Activated T-helper 2 cell treated with anti-CD3 and anti-CD28 coated beads, Interferon-gamma antibody, Interleukin-2, Interleukin-4, amounts not matched to agents 10 μg/mL and 5 μg/mL and 100 μg/mL, durations not matched to agents 14 hours and 24 hours and 36 hours (primary cell): ENCODE measurements at regions not wholly inside any gene's neighbourhood (a gene's known extent, or its start where the extent isn't known, plus 50 kb on each side); places are given as distances from the start of the nearest gene placed in this dataset.

Experiments
- DNase-seq: peaks from one replicate; pipeline ENCODE4 v3.0.0; 2021; ENCODE audit warnings: low spot score
- H3K27ac Mint-ChIP-seq: one replicate; pipeline ENCODE4 v1.8.0; 2021; ENCODE audit warnings: mixed read lengths
- H3K27me3 Mint-ChIP-seq: one replicate; pipeline ENCODE4 v1.8.0; 2021; ENCODE audit warnings: low read depth, mixed read lengths
- H3K36me3 Mint-ChIP-seq: one replicate; pipeline ENCODE4 v1.8.0; 2021; ENCODE audit warnings: low read depth, mixed read lengths
- H3K4me1 Mint-ChIP-seq: one replicate; pipeline ENCODE4 v1.8.0; 2021; ENCODE audit warnings: low read depth, mixed read lengths
- H3K4me3 Mint-ChIP-seq: one replicate; pipeline ENCODE4 v1.8.0; 2021; ENCODE audit warnings: low read depth, mild to moderate bottlenecking, moderate library complexity, mixed read lengths
- H3K9me3 Mint-ChIP-seq: one replicate; pipeline ENCODE4 v1.8.0; 2021; ENCODE audit warnings: mixed read lengths
- intact Hi-C: fragments of 100-400 bp; cut with micrococcal nuclease; formaldehyde crosslinking; loops from one replicate; pipeline ENCODE4 v1.15.1; 2023

DNA sequence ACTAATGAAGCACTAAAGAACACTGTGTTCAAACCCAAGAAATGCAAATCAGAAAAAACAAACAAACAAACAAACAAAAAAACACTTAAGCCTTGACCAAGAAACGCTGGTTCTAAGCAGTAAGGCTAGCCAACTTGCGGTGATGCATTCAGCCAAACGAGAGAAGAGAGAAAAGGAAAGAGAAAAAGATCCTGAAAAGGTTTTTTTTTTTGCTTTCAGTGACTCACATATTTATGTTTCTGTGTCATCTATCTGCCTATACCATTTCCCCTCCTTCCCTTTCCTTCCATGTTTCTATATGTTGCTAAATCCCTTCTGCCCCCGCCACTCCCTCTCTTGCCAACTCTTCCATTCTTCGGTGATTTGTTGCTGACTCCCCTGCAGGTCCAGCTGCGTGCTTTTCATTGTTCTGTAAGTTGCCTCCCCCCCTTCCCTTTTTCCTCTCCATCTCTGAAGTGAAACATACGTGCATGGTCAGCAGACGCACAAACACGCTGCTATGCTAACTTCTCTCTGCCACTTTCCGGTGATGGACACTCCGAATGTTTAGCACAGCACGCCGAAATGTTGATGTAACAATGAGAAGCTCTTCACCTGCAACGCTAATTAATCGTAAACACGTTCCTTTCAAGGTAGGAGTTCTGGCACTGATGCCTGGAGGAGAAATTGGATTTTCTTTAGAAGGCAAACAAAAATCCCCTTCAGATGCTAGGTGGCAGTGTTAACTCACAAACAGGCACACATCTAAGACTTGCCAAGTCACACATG is 154.4 kb downstream of the TUSC7 start:
- Mint-ChIP-seq H3K4me3 (no peak overlapping the region), H3K36me3 (no peaks in the 10 kb centered on the region), H3K27me3 (no peaks in the 10 kb centered on the region), H3K4me1 (no peaks in the 10 kb centered on the region), H3K9me3 (no peaks in the 10 kb centered on the region), H3K27ac (no peak overlapping the region)
- no peak for DNase-seq
- intact Hi-C loops = no loop called here

DNA sequence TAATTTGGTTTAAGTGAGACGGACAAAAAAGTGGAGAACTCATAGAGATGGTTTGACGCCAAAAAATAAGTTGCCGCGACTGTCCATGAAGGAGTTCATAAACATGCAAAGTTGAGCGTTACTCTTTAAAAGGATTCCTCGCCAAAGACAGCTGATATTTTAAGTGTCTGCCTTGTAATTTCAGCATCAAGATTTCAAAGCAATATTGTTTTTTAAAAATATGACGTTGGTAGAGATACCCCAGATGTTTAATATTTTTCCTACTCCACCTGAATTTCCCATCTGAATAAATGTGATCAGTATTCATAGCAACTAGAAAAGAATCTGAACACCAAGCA is 155.0 kb downstream of the TUSC7 start:
- Mint-ChIP-seq H3K27me3 (no peaks in the 10 kb centered on the region), H3K4me3 (no peak overlapping the region)

DNA sequence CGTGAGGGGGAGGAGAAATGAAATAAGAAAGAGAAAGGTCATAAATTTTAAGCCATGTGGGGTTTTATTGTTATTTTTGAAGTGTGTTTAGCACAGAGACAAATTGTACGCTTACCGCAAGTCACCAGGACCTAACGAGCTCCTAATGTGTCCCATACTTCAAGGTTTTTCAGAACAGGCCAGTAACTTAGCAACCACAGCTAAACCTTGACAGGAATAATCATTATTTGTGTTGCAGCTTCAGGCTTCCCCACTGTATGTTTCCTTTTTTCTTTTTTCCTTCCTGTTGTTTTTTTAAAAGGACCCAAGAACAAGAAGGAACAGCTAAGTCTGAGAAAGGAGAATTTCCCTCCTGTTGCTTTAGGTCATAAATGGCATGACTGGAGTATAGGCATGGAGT is 160.8 kb downstream of the TUSC7 start:
- Mint-ChIP-seq H3K4me3 (no peak overlapping the region), H3K9me3 (peaks cover 4% of the 10 kb centered on the region), H3K27ac (no peak overlapping the region), H3K36me3 (no peaks in the 10 kb centered on the region), H3K27me3 (no peaks in the 10 kb centered on the region), H3K4me1 (no peaks in the 10 kb centered on the region)
- intact Hi-C loops = no loop called here
- DNase-seq = no peak

More for the DNA sequence above, 155.0 kb downstream of the TUSC7 start:
- no peaks in the 10 kb centered on the region for H3K9me3 Mint-ChIP-seq
- intact Hi-C loops = no loop called here
- no peak for DNase-seq
- H3K27ac Mint-ChIP-seq = no peak overlapping the region
- no peaks in the 10 kb centered on the region for H3K36me3 Mint-ChIP-seq
- H3K4me1 Mint-ChIP-seq = no peaks in the 10 kb centered on the region

DNA sequence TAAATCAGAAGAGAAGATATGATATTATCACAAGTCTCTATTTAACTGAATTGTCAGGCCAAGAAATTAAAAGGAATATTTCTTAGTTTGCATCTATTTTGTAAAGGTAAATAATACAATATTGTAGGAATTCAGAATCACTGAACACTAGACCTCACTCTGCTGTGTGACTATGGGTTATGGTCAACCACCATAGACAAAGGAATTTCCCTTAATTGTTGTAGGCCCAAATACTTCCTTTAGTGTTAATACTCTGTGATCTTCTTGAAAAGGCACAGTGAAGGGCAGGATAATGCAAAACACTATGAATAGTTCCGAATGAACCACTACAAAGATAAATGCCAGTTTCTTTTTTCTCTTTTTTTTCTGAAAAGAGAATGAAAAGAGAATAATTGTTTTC is 162.3 kb downstream of the TUSC7 start:
- no peaks in the 10 kb centered on the region for H3K4me1 Mint-ChIP-seq
- H3K4me3 Mint-ChIP-seq = no peak overlapping the region
- no peak overlapping the region for H3K27ac Mint-ChIP-seq
- H3K9me3 Mint-ChIP-seq = peaks cover 4% of the 10 kb centered on the region
- H3K27me3 Mint-ChIP-seq = no peaks in the 10 kb centered on the region
- DNase-seq = no peak
- no peaks in the 10 kb centered on the region for H3K36me3 Mint-ChIP-seq
- intact Hi-C loops = no loop called here

DNA sequence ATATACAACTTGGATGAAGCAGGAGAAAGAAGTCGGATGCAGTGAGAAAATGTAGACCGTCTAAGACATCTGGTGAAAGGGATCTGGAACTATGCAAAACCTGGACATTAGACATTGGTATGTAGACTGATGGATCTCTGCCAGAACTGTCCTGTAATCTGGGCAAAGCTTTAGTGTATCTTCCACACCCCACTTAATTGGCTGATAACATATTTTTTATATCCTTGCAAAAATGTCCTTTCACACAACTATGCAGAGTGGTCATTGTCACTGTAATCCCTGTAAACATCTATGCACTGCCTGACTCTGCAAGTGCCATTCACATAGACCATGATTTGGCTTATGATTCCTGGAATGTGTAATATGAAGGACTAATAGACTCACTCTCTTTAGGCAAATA is 163.1 kb downstream of the TUSC7 start:
- no peak for DNase-seq
- Mint-ChIP-seq H3K27me3 (no peaks in the 10 kb centered on the region), H3K36me3 (no peaks in the 10 kb centered on the region), H3K9me3 (peaks cover 4% of the 10 kb centered on the region), H3K4me1 (no peaks in the 10 kb centered on the region), H3K4me3 (no peak overlapping the region), H3K27ac (no peak overlapping the region)
- intact Hi-C loops = no loop called here

DNA sequence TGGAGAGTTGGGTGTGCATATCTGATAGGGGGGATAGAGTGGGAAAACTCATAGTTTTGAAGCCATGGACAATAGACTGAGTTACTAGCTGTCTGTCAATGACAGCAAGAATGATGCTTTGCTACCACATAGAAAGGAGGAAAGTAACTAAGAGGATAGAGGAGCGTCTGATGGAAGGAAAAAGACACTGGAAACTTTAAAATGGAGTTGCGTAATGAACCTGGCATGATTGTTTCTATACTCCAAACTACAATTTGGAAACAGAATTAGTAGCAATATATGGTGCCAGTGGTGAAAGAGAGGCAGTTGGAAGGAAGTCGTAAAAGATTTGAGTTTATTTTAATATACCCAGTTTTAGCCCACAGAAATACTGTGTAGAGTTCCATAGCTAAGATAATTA is 163.6 kb downstream of the TUSC7 start:
- no peak for DNase-seq
- Mint-ChIP-seq H3K36me3 (no peaks in the 10 kb centered on the region), H3K9me3 (peaks cover 4% of the 10 kb centered on the region), H3K4me1 (no peaks in the 10 kb centered on the region), H3K27ac (no peak overlapping the region), H3K27me3 (no peaks in the 10 kb centered on the region), H3K4me3 (no peak overlapping the region)
- intact Hi-C loops = no loop called here

DNA sequence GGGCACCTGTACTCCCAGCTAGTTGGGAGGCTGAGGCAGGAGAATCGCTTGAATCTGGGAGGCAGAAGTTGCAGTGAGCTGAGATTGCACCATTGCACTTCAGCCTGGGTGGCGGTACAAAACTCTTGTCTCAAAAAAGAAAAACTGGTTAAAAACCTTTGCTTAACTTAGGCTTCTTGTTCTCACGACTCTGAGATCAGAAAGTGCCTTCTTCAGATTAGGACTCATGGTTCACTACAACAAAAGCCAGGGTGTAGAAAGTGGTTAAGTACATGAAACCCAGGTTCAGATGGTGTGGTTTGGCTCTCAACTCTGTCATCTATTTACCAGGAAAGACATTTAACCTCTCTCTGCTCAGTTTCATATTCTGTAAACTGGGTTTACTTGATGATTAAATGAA is 168.4 kb downstream of the TUSC7 start:
- no peaks in the 10 kb centered on the region for H3K36me3 Mint-ChIP-seq
- DNase-seq = no peak
- no peaks in the 10 kb centered on the region for H3K4me1 Mint-ChIP-seq
- no peak overlapping the region for H3K4me3 Mint-ChIP-seq
- no peak overlapping the region for H3K27ac Mint-ChIP-seq
- no peaks in the 10 kb centered on the region for H3K27me3 Mint-ChIP-seq
- intact Hi-C loops = no loop called here
- peaks cover 2% of the 10 kb centered on the region for H3K9me3 Mint-ChIP-seq

DNA sequence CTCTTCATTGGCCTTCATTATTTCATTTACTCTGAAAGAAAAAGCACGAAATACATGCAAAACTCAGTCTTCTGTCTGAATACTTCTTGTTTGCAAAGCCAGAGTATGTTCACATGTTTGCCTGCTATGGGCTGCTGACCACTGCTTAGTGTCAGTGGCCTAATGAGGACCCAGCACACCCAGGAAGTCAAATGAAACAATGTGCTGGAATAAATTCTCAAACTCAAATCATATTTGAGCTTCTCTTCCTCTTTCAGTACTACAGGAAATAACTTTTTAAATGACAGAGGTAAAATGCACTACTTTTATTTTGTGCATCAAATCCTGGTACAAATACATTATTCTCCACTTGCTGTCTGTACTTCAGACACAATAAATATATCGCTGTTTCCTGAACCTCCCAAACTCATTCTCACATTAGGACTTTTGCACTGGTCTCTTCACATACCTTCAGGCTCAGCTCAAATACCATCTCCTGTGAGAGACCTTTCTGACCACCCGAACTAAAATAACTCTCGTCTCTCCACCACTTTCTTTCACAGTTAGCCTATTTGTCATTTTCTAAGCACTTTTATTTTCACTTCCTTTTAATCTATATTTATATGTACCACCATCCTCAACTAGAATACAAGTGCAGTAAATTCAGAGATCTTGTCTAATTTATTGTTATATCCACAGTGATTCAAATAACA is 176.8 kb downstream of the TUSC7 start:
- Mint-ChIP-seq H3K27ac (no peak overlapping the region), H3K4me1 (no peaks in the 10 kb centered on the region), H3K27me3 (no peaks in the 10 kb centered on the region), H3K36me3 (no peaks in the 10 kb centered on the region), H3K9me3 (peaks cover 4% of the 10 kb centered on the region), H3K4me3 (no peak overlapping the region)
- intact Hi-C loops = no loop called here
- DNase-seq = no peak

DNA sequence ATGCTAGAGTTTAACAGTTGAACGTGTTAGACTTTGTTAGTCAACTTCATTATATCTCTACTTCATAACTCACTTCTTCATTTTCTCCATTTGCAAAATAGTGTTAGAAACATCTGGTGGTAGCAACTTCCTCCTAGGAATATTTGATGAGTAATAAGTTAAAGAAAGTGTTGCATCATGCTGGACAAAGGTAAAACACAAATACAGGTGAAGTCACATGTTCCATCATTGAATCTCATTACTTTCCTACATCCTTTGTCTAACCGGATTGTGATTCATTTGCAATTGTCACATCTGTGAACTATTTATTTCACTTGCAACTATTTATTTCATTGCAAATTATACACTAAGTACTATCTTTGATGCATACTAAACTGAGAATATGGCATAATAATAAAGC is 186.5 kb downstream of the TUSC7 start:
- intact Hi-C loops = no loop called here
- DNase-seq = no peak
- no peaks in the 10 kb centered on the region for H3K36me3 Mint-ChIP-seq

DNA sequence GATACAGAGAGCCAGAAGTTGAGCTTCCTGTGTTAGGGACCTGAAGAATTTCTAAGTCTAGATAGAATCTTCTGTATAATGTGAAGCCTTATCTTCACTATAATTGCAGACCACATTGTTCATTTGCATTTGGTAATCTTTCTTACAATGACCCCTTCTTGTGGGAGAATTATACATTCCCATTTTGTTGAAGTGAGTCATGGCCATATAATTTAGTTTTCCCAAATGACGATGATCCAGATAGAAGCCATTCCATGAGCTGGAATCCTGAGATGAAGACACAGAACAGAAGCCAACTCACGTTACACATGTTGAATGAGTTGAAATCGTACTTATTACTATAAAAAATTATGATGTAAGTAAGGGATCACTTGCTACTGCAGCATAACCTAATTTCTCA is 187.8 kb downstream of the TUSC7 start:
- Mint-ChIP-seq H3K4me3 (no peak overlapping the region), H3K27me3 (no peaks in the 10 kb centered on the region), H3K9me3 (no peaks in the 10 kb centered on the region), H3K27ac (no peak overlapping the region), H3K36me3 (no peaks in the 10 kb centered on the region), H3K4me1 (no peaks in the 10 kb centered on the region)
- no peak for DNase-seq
- intact Hi-C loops = no loop called here

More for the DNA sequence above, 186.5 kb downstream of the TUSC7 start:
- Mint-ChIP-seq H3K4me3 (no peak overlapping the region), H3K27ac (no peak overlapping the region), H3K4me1 (no peaks in the 10 kb centered on the region), H3K27me3 (no peaks in the 10 kb centered on the region), H3K9me3 (no peaks in the 10 kb centered on the region)

DNA sequence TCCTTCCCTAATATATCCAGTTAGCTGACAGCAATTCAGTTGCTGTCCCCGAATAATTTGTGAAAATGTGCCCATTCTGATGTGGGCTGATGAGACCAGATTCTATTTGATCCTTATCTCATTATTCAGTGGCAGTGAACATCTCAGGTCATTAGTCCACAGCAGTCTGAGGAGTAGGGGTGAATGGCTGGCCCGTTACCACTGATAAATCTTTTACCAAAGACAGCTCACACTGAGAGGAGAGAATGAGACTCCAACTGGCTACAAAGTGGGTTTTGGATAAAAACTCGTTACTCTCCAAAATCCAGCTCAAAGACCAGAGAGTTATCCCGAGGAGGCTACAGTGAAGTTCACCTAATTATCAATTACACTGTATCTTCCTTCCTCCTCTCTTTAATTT is 189.7 kb downstream of the TUSC7 start:
- H3K9me3 Mint-ChIP-seq = no peaks in the 10 kb centered on the region
- no peak for DNase-seq
- no peak overlapping the region for H3K27ac Mint-ChIP-seq
- H3K4me3 Mint-ChIP-seq = no peak overlapping the region
- no peaks in the 10 kb centered on the region for H3K4me1 Mint-ChIP-seq
- intact Hi-C loops = no loop called here
- no peaks in the 10 kb centered on the region for H3K27me3 Mint-ChIP-seq
- no peaks in the 10 kb centered on the region for H3K36me3 Mint-ChIP-seq

DNA sequence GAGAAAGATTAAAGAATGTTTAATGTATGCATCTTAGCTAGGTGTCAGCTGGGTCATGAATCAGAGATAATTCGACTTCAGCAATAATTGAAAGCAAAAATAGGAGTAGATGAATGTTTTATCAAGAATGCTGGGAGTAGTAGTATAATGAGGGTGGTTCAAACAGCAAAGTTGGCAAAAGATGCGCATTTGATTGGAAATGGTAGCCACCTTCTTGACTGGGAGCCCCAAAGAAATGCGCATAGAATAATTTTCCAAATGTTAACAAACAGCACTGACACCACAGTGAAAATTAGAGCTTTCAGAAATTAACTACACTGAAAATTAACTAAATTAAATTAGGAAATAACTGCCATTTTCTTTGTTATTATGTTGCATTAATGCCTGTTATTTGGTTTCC is 195.8 kb downstream of the TUSC7 start:
- intact Hi-C loops = no loop called here
- Mint-ChIP-seq H3K27me3 (no peaks in the 10 kb centered on the region), H3K4me1 (no peaks in the 10 kb centered on the region), H3K9me3 (no peaks in the 10 kb centered on the region), H3K27ac (no peak overlapping the region), H3K36me3 (no peaks in the 10 kb centered on the region), H3K4me3 (no peak overlapping the region)
- no peak for DNase-seq

DNA sequence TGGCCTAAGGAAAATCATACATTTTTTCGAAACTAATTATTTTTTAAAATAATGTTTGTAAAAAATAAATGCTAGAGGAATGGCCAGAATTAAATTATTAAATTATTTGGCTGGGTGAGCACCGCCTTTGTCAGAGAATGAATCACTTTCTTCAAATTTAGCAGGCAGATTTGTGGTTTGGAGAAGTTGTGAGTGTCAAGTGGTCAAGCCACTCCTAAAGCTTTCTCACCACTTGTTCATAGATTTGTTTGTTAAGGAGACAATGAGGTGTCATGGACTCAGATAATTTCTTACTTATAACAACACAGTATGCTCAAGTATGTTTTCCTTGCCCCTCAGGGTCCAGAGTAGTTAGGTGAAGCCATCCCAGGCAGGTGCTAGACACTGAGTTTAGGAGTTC is 196.2 kb downstream of the TUSC7 start:
- Mint-ChIP-seq H3K27me3 (no peaks in the 10 kb centered on the region), H3K36me3 (no peaks in the 10 kb centered on the region), H3K4me1 (no peaks in the 10 kb centered on the region), H3K27ac (no peak overlapping the region), H3K9me3 (no peaks in the 10 kb centered on the region), H3K4me3 (no peak overlapping the region)
- no peak for DNase-seq
- intact Hi-C loops = no loop called here
